ENCODE measurements at regions not wholly inside any gene's neighbourhood (a gene's known extent, or its start where the extent isn't known, plus 50 kb on each side); places are given as distances from the start of the nearest gene placed in this dataset.
"Not testable (repeated sequence)": the region's sequence is repeated elsewhere in the genome, so short reads cannot be mapped to it uniquely, and the experiment has no call there.

GRCh38 chr7:149930374-149931068, 56.8 kb downstream of the ATP6V0E2 start:
- H3K27ac ChIP-seq; DNase-seq; H3K4me3 ChIP-seq; H3K4me1 ChIP-seq; H3K27me3 ChIP-seq; H3K9ac ChIP-seq (ENCODE audit: low read depth in 2 of 2, low read length in 2 of 2); intact Hi-C loops (cut with DNase I); H3K9me3 ChIP-seq; H3K36me3 ChIP-seq: not testable (repeated sequence)

GRCh38 chr7:149933776-149934175, 60.0 kb downstream of the ATP6V0E2 start:
- H3K36me3 ChIP-seq; H3K9ac ChIP-seq (ENCODE audit: low read depth in 2 of 2, low read length in 2 of 2); H3K9me3 ChIP-seq; H3K27me3 ChIP-seq; H3K4me3 ChIP-seq; H3K27ac ChIP-seq; DNase-seq; H3K4me1 ChIP-seq; intact Hi-C loops (cut with DNase I): not testable (repeated sequence)

- H3K27me3 ChIP-seq; H3K9ac ChIP-seq (ENCODE audit: low read depth in 2 of 2, low read length in 2 of 2); H3K36me3 ChIP-seq; H3K9me3 ChIP-seq; intact Hi-C loops (cut with DNase I); H3K4me1 ChIP-seq; H3K27ac ChIP-seq; DNase-seq; H3K4me3 ChIP-seq: not testable (repeated sequence)
Observed at GRCh38 chr7:149947346-149947745, 73.6 kb downstream of the ATP6V0E2 start.

- intact Hi-C loops (cut with DNase I); DNase-seq: not testable (repeated sequence)
Observed at GRCh38 chr7:149948444-149948843, 74.7 kb downstream of the ATP6V0E2 start.

GRCh38 chr7:149949863-149950577, 76.3 kb downstream of the ATP6V0E2 start:
- H3K4me1 ChIP-seq; H3K9me3 ChIP-seq; H3K27me3 ChIP-seq; DNase-seq; intact Hi-C loops (cut with DNase I); H3K36me3 ChIP-seq; H3K27ac ChIP-seq; H3K9ac ChIP-seq (ENCODE audit: low read depth in 2 of 2, low read length in 2 of 2); H3K4me3 ChIP-seq: not testable (repeated sequence)

More at GRCh38 chr7:149948444-149948843, 74.7 kb downstream of the ATP6V0E2 start:
- not testable (repeated sequence) for H3K9me3 ChIP-seq; H3K4me1 ChIP-seq; H3K27ac ChIP-seq; H3K27me3 ChIP-seq; H3K9ac ChIP-seq (ENCODE audit: low read depth in 2 of 2, low read length in 2 of 2); H3K36me3 ChIP-seq; H3K4me3 ChIP-seq

- H3K36me3 ChIP-seq; H3K27me3 ChIP-seq; H3K9me3 ChIP-seq; intact Hi-C loops (cut with DNase I); DNase-seq; H3K4me3 ChIP-seq; H3K4me1 ChIP-seq; H3K27ac ChIP-seq; H3K9ac ChIP-seq (ENCODE audit: low read depth in 2 of 2, low read length in 2 of 2): not testable (repeated sequence)
Observed at GRCh38 chr7:149950578-149950924, 76.8 kb downstream of the ATP6V0E2 start.

GRCh38 chr7:149951579-149951978, 77.8 kb downstream of the ATP6V0E2 start:
- H3K4me3 ChIP-seq; H3K27ac ChIP-seq; H3K27me3 ChIP-seq; DNase-seq; H3K4me1 ChIP-seq; H3K9ac ChIP-seq (ENCODE audit: low read depth in 2 of 2, low read length in 2 of 2); H3K36me3 ChIP-seq; intact Hi-C loops (cut with DNase I); H3K9me3 ChIP-seq: not testable (repeated sequence)

GRCh38 chr7:149958880-149959279, 85.1 kb downstream of the ATP6V0E2 start:
- H3K27ac ChIP-seq; H3K4me3 ChIP-seq; intact Hi-C loops (cut with DNase I); H3K9me3 ChIP-seq; H3K36me3 ChIP-seq; H3K4me1 ChIP-seq; DNase-seq; H3K27me3 ChIP-seq; H3K9ac ChIP-seq (ENCODE audit: low read depth in 2 of 2, low read length in 2 of 2): not testable (repeated sequence)

- H3K4me3 ChIP-seq; H3K27me3 ChIP-seq; intact Hi-C loops (cut with DNase I); H3K36me3 ChIP-seq; H3K9me3 ChIP-seq; DNase-seq; H3K27ac ChIP-seq; H3K9ac ChIP-seq (ENCODE audit: low read depth in 2 of 2, low read length in 2 of 2); H3K4me1 ChIP-seq: not testable (repeated sequence)
Observed at GRCh38 chr7:149960863-149961262, 87.1 kb downstream of the ATP6V0E2 start.

- H3K27ac ChIP-seq; H3K9ac ChIP-seq (ENCODE audit: low read depth in 2 of 2, low read length in 2 of 2); H3K27me3 ChIP-seq; H3K4me3 ChIP-seq; DNase-seq; intact Hi-C loops (cut with DNase I); H3K36me3 ChIP-seq; H3K9me3 ChIP-seq; H3K4me1 ChIP-seq: not testable (repeated sequence)
Observed at GRCh38 chr7:149961878-149962277, 88.1 kb downstream of the ATP6V0E2 start.

- H3K27ac ChIP-seq; H3K27me3 ChIP-seq; H3K9ac ChIP-seq (ENCODE audit: low read depth in 2 of 2, low read length in 2 of 2); DNase-seq; H3K4me1 ChIP-seq; intact Hi-C loops (cut with DNase I); H3K4me3 ChIP-seq; H3K36me3 ChIP-seq; H3K9me3 ChIP-seq: not testable (repeated sequence)
Observed at GRCh38 chr7:149962685-149963319, 89.0 kb downstream of the ATP6V0E2 start.

- DNase-seq; H3K36me3 ChIP-seq; H3K9ac ChIP-seq (ENCODE audit: low read depth in 2 of 2, low read length in 2 of 2); H3K9me3 ChIP-seq; H3K27ac ChIP-seq; H3K4me1 ChIP-seq; H3K27me3 ChIP-seq; intact Hi-C loops (cut with DNase I); H3K4me3 ChIP-seq: not testable (repeated sequence)
Observed at GRCh38 chr7:149963985-149964384, 90.2 kb downstream of the ATP6V0E2 start.

GRCh38 chr7:149966444-149966843, 92.7 kb downstream of the ATP6V0E2 start:
- H3K9me3 ChIP-seq; H3K9ac ChIP-seq (ENCODE audit: low read depth in 2 of 2, low read length in 2 of 2); H3K36me3 ChIP-seq; DNase-seq; H3K4me1 ChIP-seq; H3K27me3 ChIP-seq; H3K27ac ChIP-seq; H3K4me3 ChIP-seq; intact Hi-C loops (cut with DNase I): not testable (repeated sequence)
